Chondrocyte (in vitro differentiated cells): ENCODE measurements at regions not wholly inside any gene's neighbourhood (a gene's known extent, or its start where the extent isn't known, plus 50 kb on each side); places are given as distances from the start of the nearest gene placed in this dataset.

Experiments used
- DNase-seq: peaks from one replicate; pipeline ENCODE4 v3.0.0; 2021; ENCODE audit warnings: mixed read lengths, low spot score
- H3K27ac Mint-ChIP-seq: one replicate; pipeline ENCODE4 v1.8.0; 2021; ENCODE audit warnings: mild to moderate bottlenecking, moderate library complexity, mixed read lengths; ENCODE audit not compliant: unreplicated experiment
- H3K27me3 Mint-ChIP-seq: 2 replicates; pipeline ENCODE4 v1.8.0; 2021; ENCODE audit warnings: low read depth, mixed read lengths
- H3K36me3 Mint-ChIP-seq: 2 replicates; pipeline ENCODE4 v1.8.0; 2021; ENCODE audit warnings: low read depth, mixed read lengths
- H3K4me1 Mint-ChIP-seq: 2 replicates; pipeline ENCODE4 v1.8.0; 2021; ENCODE audit warnings: low read depth, mild to moderate bottlenecking, mixed read lengths
- H3K4me3 Mint-ChIP-seq: one replicate; pipeline ENCODE4 v1.8.0; 2021; ENCODE audit warnings: mild to moderate bottlenecking, moderate library complexity, mixed read lengths; ENCODE audit not compliant: unreplicated experiment
- H3K9me3 Mint-ChIP-seq: 2 replicates; pipeline ENCODE4 v1.8.0; 2021; ENCODE audit warnings: low read depth, mixed read lengths
- TF ChIP-seq, protein P1 (sequence below): fragments of 200-600 bp; sonication (generic); IDR thresholded peaks from 2 replicates; pipeline ENCODE4 v1.5.0; 2021; ENCODE audit warnings: antibody characterized with exemption, mild to moderate bottlenecking, moderate library complexity

DNA sequence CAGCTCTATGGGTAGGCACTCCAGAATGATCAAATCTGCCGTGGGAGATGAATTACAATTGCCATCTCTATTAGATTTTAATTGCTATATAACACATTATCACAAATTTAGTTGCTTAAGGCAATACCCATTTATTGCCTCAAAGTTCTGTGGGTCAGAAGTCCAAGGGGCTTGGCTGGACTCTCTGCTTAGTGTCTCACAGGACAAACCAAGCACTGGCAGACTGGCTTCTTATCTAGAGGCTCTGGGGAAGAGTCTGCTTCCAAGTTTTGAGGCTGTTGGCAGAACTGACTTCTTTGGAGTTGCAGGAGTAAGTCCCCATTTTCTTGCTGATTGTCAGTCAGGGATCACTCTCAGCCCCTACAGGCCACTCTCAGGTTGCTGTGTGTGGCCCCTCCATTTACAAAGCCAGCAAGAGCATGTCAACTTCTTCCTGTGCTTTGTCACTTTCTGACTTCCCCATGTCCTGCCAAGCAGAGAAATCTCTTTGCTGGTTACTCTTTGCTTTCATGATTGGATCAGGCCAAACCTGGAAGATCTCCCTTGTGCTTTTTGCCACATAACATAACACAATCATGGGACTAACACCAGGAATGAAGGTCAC is 93.5 kb upstream of the PRICKLE2 start:
- Mint-ChIP-seq H3K9me3 (no peaks in the 10 kb centered on the region), H3K4me1 (peaks cover 29% of the 10 kb centered on the region), H3K36me3 (no peaks in the 10 kb centered on the region), H3K27ac (no peak overlapping the region), H3K4me3 (no peak overlapping the region), H3K27me3 (no peaks in the 10 kb centered on the region)
- no peak for DNase-seq
- TF ChIP-seq, protein P1, sequence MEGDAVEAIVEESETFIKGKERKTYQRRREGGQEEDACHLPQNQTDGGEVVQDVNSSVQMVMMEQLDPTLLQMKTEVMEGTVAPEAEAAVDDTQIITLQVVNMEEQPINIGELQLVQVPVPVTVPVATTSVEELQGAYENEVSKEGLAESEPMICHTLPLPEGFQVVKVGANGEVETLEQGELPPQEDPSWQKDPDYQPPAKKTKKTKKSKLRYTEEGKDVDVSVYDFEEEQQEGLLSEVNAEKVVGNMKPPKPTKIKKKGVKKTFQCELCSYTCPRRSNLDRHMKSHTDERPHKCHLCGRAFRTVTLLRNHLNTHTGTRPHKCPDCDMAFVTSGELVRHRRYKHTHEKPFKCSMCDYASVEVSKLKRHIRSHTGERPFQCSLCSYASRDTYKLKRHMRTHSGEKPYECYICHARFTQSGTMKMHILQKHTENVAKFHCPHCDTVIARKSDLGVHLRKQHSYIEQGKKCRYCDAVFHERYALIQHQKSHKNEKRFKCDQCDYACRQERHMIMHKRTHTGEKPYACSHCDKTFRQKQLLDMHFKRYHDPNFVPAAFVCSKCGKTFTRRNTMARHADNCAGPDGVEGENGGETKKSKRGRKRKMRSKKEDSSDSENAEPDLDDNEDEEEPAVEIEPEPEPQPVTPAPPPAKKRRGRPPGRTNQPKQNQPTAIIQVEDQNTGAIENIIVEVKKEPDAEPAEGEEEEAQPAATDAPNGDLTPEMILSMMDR = no peak

DNA sequence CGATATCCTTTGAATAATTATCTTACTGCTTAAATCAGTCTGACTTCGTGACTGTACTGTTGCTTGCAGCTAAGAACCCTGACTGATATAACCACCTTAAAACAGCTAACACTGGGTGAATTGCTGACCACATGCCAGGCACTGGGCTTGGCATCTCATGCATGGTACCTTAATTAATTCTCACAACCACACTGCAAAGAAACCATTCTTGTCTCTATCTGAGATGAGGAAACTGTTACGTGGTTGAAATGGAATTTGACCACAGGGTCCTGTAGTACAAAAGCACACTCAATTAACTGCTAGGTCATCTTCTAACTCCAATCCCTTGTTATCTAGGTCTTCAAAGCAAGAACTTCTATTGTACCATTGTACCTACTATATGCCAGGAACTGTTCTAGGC is 92.7 kb upstream of the PRICKLE2 start:
- DNase-seq = no peak
- H3K9me3 Mint-ChIP-seq = no peaks in the 10 kb centered on the region
- H3K36me3 Mint-ChIP-seq = no peaks in the 10 kb centered on the region
- H3K27ac Mint-ChIP-seq = no peak overlapping the region
- no peaks in the 10 kb centered on the region for H3K27me3 Mint-ChIP-seq
- TF ChIP-seq, protein P1 = no peak
- H3K4me1 Mint-ChIP-seq = peaks cover 29% of the 10 kb centered on the region
- H3K4me3 Mint-ChIP-seq = no peak overlapping the region

DNA sequence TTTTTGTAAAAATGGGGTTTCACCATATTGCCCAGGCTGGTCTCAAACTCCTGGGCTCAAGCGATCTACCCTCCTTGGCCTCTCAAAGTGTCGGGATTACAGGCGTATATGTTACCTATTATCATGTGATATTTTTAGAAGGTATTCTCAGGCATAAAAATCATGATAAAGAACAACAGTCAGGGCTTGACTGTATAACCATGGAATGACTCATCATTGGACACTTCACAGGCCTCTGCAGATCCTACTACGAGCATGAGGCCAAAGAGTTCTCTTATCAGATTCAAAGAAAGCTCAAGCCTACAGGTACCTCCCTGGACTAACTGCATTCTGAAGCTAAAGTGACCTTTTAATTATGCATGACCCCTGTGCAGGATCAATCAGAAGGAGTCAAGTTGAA is 91.7 kb upstream of the PRICKLE2 start:
- H3K27me3 Mint-ChIP-seq = no peaks in the 10 kb centered on the region
- H3K27ac Mint-ChIP-seq = no peak overlapping the region
- no peak overlapping the region for H3K4me3 Mint-ChIP-seq
- no peaks in the 10 kb centered on the region for H3K36me3 Mint-ChIP-seq
- DNase-seq = no peak
- TF ChIP-seq, protein P1 = no peak
- no peaks in the 10 kb centered on the region for H3K9me3 Mint-ChIP-seq
- peaks cover 23% of the 10 kb centered on the region for H3K4me1 Mint-ChIP-seq

DNA sequence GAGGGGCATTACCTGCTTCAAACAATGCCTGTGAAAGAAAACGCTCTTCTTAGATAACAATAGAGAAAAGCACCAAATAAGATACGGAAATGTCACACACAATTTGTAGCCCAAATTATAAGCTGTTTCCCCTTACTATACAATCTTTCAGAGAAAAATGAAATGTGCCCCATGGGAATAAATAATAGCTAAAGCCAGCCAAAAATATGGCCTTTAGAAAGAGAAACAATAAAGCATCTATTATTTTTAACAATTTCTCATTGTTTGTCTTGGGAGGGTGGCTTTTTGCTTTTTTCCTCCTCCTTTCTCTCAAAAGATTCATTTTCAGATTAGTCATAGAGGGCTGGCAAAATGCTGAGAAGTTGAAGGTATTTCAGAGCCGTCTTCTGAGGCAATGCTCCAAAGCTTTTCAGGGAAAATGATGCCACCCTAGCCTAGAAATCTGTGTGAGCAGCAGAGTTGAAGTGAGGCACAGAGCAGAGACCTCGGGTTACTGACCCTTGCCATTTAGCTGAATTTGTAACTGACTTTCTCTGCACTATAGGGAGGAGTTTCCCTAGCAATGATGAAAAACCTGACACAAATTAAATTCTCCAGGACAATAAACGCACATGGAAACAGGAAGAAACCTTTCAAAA is 86.3 kb upstream of the PRICKLE2 start:
- TF ChIP-seq, protein P1 = no peak
- Mint-ChIP-seq H3K9me3 (no peaks in the 10 kb centered on the region), H3K27ac (peak overlapping the region; percentile 82), H3K36me3 (no peaks in the 10 kb centered on the region), H3K4me3 (no peak overlapping the region), H3K27me3 (no peaks in the 10 kb centered on the region), H3K4me1 (peaks cover 14% of the 10 kb centered on the region)
- DNase-seq = no peak

DNA sequence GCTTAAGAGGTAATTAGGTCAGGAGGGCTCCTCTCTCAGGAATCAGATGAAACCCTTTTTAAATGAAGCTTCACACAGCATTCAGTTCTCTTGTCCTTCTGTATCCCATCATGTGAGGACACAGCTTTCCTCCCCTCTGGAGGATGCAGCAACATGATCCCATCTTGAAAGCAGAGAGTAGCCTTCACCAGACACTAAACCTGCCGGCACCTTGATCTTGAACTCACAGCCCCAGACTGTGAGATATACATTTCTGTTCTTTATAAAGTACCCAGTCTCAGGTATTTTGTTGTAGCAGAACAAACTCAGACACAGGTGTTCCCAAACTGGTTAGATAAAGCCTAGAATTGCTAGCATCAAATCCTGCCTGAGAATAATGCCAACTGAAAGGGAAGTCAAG is 83.7 kb upstream of the PRICKLE2 start:
- no peaks in the 10 kb centered on the region for H3K36me3 Mint-ChIP-seq
- no peaks in the 10 kb centered on the region for H3K9me3 Mint-ChIP-seq
- no peak overlapping the region for H3K27ac Mint-ChIP-seq
- TF ChIP-seq, protein P1 = no peak
- H3K27me3 Mint-ChIP-seq = no peaks in the 10 kb centered on the region
- peaks cover 17% of the 10 kb centered on the region for H3K4me1 Mint-ChIP-seq
- H3K4me3 Mint-ChIP-seq = no peak overlapping the region
- DNase-seq = no peak
